Endothelial cell of hepatic sinusoid (primary cell): ENCODE measurements at regions not wholly inside any gene's neighbourhood (a gene's known extent, or its start where the extent isn't known, plus 50 kb on each side); places are given as distances from the start of the nearest gene placed in this dataset.

Experiments used
- in situ Hi-C: cut with HindIII; loops from 2 replicates; pipeline ENCODE4 v1.10.0; 2017; ENCODE audit warnings: low sequenced_read_pairs

DNA sequence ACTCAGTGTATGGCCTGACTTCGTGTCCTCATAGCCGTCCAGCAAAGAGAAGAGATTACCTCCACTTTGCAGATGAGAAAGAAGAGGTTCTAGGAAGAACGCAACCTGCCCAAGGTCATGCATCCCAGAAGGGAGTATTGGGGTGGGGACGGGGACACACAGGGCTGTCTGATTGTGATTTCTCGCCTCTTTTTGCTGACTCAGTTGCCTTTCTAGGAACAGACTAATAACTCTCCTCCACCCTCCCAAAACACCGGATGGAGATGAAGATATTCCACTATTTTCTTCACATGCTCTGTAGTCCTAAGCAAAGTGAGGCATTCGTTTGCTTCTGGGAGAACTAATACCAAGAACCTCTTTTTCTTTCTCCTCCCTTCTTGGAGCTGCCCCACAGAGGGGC, 529.3 kb downstream of the MIAT start:
- in situ Hi-C loops: no loop called here

GRCh38 chr22:27192135-27192829, 534.9 kb downstream of the MIAT start:
- in situ Hi-C loops: no loop called here

DNA sequence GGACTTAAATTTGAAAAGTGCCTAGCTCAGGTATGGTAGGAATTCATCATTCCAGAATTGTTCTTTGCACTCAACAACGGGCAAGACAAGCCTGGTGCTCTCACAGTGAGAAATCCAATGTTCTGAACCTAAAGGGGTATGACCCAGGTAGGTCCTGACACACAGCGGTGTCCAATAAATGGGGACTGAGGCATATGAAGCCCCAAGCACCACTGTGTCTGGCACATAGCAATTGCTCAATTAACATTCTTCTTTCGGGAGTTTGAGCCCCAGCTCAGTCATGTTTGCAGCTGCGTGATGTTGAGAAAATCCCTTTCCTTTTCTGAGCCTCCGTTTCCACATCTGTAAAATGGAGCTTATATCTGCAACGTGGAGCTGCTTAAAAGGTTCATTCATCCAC, 535.8 kb downstream of the MIAT start:
- in situ Hi-C loops: no loop called here

DNA sequence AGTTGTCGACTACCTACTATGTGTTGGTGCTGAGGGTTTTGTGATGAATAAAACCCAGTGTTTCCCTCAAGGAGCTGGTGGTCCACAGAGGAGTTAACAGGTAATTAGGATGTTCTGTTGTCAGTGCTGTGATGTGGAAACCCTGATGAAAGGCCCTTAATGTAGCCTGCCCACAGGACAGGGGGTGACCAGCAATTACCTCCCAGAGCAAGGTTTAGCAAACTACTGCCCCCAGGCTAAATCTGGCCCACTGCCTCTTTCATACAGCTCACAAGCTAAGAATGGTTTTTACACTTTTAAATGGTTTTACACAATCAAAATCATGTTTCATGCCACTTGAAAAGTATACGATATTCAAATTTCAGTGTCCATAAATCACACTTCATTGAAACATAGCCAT, 536.2 kb downstream of the MIAT start:
- in situ Hi-C loops: no loop called here

DNA sequence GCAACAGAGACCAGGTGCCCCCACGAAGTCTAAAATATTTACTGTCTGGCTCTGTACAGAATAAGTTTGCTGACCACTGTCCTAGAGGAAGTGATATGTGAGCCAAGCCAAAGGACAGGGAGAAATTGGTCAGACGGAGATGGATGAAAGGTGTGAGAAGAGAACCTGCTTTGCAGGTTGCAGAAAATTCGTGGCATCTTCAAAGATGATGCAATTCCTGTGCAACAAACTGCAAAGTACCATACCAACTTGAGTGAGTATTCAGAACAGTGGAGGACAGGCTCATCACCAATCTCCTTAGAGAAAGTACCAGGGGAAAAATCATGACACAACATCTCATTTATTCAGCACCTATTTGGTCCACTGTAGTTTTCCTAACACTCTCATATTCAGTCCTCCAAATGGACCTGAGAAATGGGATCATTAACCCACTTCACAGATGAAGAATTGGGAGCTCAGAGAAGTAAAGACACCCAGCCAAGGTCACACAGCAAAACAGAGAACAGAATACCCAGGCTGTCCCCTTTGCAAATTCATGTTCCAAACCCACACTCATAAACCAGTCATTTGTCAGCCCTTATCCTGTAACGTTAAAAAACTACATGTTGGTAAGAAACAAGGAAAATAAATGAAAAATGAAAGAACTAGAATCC, 536.8 kb downstream of the MIAT start:
- in situ Hi-C loops: no loop called here

DNA sequence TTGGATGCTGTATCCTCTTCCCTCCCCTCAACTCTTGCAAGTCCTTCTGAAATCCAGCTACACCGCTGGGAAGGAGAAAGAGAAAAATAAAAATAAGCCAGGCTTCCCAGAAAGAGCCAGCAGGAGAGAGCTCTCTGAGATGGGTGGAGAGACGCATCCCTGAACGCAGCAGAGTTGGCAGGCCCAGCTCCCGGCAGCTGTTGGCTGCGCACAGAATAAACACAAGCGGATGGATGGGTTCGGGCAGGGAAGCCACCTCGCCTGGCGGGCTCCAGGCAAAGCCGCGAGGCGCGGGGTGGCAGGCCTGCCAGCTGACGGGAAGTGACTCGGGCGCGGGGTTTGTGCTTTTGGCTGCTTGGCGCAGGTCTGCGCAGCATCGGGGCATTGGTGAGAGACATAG, 537.7 kb downstream of the MIAT start:
- in situ Hi-C loops: no loop called here

DNA sequence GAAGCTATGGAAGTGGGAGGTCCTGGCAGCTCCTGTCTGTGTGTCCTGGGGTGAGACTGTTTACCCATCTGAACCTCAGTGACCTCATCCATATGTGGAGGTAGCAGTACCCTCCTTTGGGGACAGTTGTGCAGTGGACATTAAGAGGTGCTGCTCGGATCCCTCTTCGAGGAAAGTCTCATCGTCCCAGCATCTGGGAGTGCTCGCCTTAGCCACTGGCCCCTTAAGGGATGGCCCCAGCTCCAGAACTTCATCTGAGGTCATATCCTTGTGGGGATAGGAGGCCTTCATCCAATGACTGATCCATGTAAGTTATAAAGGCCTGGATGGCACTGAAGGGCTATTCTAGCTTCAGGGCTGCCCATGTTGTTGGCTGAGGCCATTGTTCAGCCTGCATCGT, 538.1 kb downstream of the MIAT start:
- in situ Hi-C loops: no loop called here

GRCh38 chr22:27196606-27197005, 539.2 kb downstream of the MIAT start:
- in situ Hi-C loops: no loop called here

DNA sequence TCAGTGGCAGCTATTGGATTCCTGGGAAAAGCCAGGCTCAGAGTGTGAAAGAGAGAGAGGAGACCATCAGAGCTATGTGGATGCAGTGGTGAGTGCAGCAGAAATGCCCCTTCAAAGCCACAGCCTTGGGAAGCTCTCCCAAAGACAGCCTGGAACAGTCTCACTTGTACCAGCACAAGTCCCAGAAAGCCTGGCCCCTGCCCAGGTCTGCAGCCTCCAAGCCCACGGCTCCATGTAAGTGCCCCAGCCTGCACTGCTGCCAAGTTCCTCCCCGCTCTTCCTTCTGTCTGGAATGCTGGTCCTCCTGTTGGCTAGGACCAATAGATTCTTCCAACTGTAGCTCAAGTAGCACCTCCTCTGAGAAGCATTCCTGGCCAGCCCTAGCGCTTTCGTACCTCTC, 539.7 kb downstream of the MIAT start:
- in situ Hi-C loops: no loop called here

GRCh38 chr22:27197618-27198017, 540.2 kb downstream of the MIAT start:
- in situ Hi-C loops: no loop called here

- in situ Hi-C loops: no loop called here
Observed at GRCh38 chr22:27198518-27199035, 541.2 kb downstream of the MIAT start.

- in situ Hi-C loops: no loop called here
Observed at GRCh38 chr22:27199354-27199753, 542.0 kb downstream of the MIAT start.

DNA sequence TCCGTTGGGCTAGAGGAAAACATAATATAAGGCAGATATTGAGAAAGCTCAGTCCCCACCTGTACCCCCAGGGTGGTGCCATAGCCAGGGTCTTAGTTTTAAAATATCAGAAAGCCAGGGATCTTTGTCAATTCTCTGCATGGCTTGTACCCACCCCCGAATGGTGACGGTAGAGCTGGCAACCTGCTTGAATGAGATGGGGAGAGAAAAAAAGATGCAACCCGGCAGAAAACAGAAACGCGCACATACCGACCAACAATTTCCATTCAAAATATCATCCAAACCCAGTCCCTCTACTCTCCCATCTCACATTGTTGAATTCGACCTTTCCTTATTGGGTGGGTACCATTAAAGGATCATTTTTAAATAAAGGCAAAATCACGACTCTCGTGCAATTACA, 543.9 kb downstream of the MIAT start:
- in situ Hi-C loops: no loop called here

DNA sequence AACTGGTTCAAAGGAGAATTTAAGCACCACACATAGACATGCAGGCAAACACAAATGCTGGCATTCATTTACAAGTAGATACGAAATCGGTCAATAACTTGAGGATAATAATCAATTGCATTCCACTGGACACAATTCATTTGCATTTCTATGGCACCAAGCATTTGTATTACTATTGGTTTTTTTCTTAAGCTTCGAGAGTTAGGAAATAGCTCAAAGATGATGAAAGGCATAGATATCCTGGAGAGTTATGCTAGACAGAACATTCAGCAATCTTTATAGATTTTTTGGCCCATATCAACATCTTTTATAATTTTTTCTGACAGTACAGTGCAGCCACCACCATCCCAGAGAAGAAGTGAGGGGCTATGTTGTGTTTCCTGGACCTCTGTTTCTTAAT, 544.4 kb downstream of the MIAT start:
- in situ Hi-C loops: no loop called here

DNA sequence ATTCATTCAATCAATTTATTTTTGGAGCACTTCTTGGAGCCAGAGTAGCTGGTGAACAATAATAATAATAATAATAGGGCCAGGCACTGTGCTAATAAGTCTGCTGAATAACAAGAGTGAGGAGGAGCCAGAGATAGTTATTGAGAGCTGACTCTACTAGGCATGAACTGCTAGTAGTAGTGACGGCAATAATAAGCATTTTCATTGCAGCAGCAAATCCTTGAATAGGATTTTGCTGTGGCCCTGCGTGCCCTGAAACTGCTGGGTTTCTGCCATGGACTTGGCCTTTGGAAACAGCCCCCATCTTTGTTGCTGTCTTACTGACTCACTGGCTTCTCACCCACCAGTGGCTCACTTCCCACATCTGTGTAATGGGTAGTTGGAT, 545.9 kb downstream of the MIAT start:
- in situ Hi-C loops: no loop called here

DNA sequence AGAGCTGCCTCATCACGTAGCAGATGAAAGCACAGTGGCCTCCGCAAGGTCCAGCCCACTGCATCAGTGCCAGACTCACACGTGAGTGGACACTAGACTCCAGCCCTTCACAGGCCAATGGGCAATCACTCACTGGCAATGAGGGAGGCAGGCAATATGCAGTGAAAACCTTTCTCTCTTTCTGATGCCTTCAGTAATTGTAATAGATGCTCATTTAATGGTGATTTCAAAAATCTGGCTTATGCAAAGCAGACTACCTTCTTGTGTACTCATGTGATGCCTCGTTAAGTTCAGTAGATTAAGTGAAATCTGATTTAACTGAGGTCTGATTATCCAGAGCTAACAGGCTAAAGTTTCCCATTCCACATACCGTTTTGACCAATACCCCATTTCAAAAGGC, 546.9 kb downstream of the MIAT start:
- in situ Hi-C loops: no loop called here

DNA sequence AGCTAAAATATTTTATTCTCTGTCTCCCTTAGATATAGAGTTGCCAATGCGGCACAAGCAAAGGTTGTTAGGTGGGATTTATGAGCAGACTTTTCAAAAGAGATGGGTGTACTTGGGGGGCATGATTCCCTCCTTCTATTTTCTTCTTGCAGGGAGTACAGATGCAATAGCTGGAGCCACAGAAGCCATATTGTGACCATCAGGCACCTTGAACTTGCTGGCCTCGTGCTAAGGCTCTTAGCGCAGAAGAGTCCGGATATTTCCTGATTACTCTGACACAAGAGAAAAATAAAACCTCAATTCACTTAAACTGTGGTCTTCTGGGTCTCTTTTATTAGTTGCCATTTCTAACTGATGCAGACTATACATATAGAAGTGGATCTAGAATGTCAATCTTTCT, 547.4 kb downstream of the MIAT start:
- in situ Hi-C loops: no loop called here

- in situ Hi-C loops: no loop called here
Observed at GRCh38 chr22:27205492-27206373, 548.3 kb downstream of the MIAT start.

- in situ Hi-C loops: no loop called here
Observed at GRCh38 chr22:27206374-27207133, 549.2 kb downstream of the MIAT start.

DNA sequence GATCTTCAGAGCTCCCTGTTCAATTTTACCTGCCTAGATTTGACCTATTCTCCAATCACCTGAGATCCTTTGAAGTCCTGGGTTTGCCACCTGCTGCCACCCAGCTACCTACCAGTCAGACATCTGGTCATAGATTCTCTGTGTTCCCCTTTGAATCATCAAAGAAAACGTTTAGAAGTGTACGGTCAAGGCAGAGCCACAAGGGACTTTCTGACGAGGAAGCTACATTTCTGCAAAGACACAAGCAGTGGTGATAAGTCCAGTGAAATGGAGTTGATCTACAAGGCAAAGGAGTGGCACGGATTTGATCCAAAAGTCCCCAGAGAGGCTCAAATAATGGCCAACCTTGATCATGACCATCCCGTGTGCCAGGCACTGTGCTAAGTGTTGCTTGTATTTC, 549.9 kb downstream of the MIAT start:
- in situ Hi-C loops: no loop called here

DNA sequence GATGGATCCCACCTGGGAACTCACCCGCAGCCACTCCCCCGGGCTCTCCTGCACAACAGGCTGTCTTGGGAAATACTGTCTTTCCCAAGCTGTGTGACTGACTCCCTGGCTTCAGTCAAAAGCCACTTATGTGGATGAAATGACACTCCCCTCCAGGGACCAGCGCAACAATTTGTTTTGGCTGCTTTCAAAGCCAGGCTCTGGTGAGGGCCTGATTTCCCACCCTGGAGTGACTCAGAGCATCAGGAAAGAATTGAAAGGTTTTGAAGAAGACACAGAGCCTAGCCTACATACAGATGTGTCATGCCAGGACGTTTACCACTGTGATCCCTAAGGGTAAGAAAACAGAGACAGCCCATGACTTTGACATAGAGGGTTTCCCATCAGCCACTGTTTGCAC, 550.5 kb downstream of the MIAT start:
- in situ Hi-C loops: no loop called here
